Keratinocyte (primary cell): ENCODE measurements at regions not wholly inside any gene's neighbourhood (a gene's known extent, or its start where the extent isn't known, plus 50 kb on each side); places are given as distances from the start of the nearest gene placed in this dataset.
"Not testable (repeated sequence)": the region's sequence is repeated elsewhere in the genome, so short reads cannot be mapped to it uniquely, and the experiment has no call there.

Experiments
- DNase-seq: peaks from one replicate; pipeline ENCODE4 v3.0.0-alpha.2; 2011; ENCODE audit warnings: low read depth, missing footprints, low spot score
- FAIRE-seq: peaks from 2 replicates; lab custom pipeline; 2011; peaks lifted over from hg19 to GRCh38; lab: Jason Lieb, UNC
- H2AFZ ChIP-seq: 2 replicates; pipeline ENCODE4 v1.6.0; 2012; ENCODE audit warnings: low read length, control low read depth, inconsistent platforms; ENCODE audit not compliant: control insufficient read depth
- H3K27ac ChIP-seq: 2 replicates; pipeline ENCODE4 v1.5.1; 2011; ENCODE audit warnings: low read length; ENCODE audit not compliant: control insufficient read depth, insufficient read depth
- H3K27me3 ChIP-seq: 3 replicates; pipeline ENCODE4 v1.6.0; 2011; ENCODE audit warnings: low read length; ENCODE audit not compliant: control insufficient read depth, insufficient read depth; ENCODE audit errors: extremely low read depth
- H3K36me3 ChIP-seq, 2 experiments: 2 replicates in 1 of 2; 3 replicates in 1 of 2; pipeline ENCODE4 v1.5.1; 2011; ENCODE audit warnings: low read length in 2 of 2, mild to moderate bottlenecking in 1 of 2; ENCODE audit not compliant: control insufficient read depth in 2 of 2, insufficient read depth in 2 of 2; ENCODE audit errors: extremely low read depth in 1 of 2
- H3K4me1 ChIP-seq: 3 replicates; pipeline ENCODE4 v1.5.1; 2011; ENCODE audit warnings: low read length; ENCODE audit not compliant: control insufficient read depth, insufficient read depth; ENCODE audit errors: extremely low read depth
- H3K4me2 ChIP-seq: 3 replicates; pipeline ENCODE4 v1.6.0; 2011; ENCODE audit warnings: low read depth, low read length; ENCODE audit not compliant: control insufficient read depth, insufficient read depth; ENCODE audit errors: extremely low read depth
- H3K4me3 ChIP-seq, 3 experiments: fragments of 200-600 bp in 1 of 3; sonication (generic) in 1 of 3; 2 replicates in 2 of 3; 3 replicates in 1 of 3; pipeline ENCODE4 v1.5.1; 2011 to 2016; ENCODE audit warnings: low read length in 3 of 3, mild to moderate bottlenecking in 3 of 3, control low read depth in 2 of 3, inconsistent platforms in 1 of 3, low read depth in 1 of 3, mixed read lengths in 1 of 3, mixed run types in 1 of 3, moderate library complexity in 1 of 3; ENCODE audit not compliant: control insufficient read depth in 2 of 3, insufficient read depth in 2 of 3; ENCODE audit errors: extremely low read depth in 1 of 3
- H3K79me2 ChIP-seq: 2 replicates; pipeline ENCODE4 v1.6.0; 2012; ENCODE audit warnings: low read length; ENCODE audit not compliant: control insufficient read depth, insufficient read depth
- H3K9ac ChIP-seq: 3 replicates; pipeline ENCODE4 v1.6.0; 2011; ENCODE audit warnings: low read length; ENCODE audit not compliant: control insufficient read depth, insufficient read depth; ENCODE audit errors: extremely low read depth
- H3K9me1 ChIP-seq: 3 replicates; pipeline ENCODE4 v1.6.0; 2011; ENCODE audit warnings: low read length; ENCODE audit not compliant: control insufficient read depth, insufficient read depth; ENCODE audit errors: extremely low read depth
- H3K9me3 ChIP-seq: 2 replicates; pipeline ENCODE4 v1.5.1; 2012; ENCODE audit warnings: low read depth, low read length; ENCODE audit not compliant: control insufficient read depth
- H4K20me1 ChIP-seq: 3 replicates; pipeline ENCODE4 v1.6.0; 2011; ENCODE audit warnings: low read length; ENCODE audit not compliant: control insufficient read depth, insufficient read depth; ENCODE audit errors: extremely low read depth
- CTCF ChIP-seq, 3 experiments: IDR thresholded peaks in 1 of 3; conservative IDR thresholded peaks in 1 of 3; optimal IDR thresholded peaks in 1 of 3; 2 replicates in 2 of 3; 3 replicates in 1 of 3; pipeline versions ENCODE3 to v1.5.1; 2011; ENCODE audit warnings: low read length in 3 of 3, mild to moderate bottlenecking in 3 of 3, moderate library complexity in 2 of 3, control low read depth in 1 of 3, inconsistent platforms in 1 of 3; ENCODE audit not compliant: insufficient read depth in 2 of 3; ENCODE audit errors: extremely low read depth in 1 of 3
- EZH2 ChIP-seq: IDR thresholded peaks from one replicate; pipeline ENCODE4 v1.6.1; 2012; ENCODE audit warnings: inconsistent platforms, mild to moderate bottlenecking, low read length, moderate library complexity
- dilution Hi-C: fragments of 300-500 bp; cut with MboI; formaldehyde crosslinking; loops from one replicate; pipeline ENCODE4 v1.7.0; 2020; ENCODE audit warnings: low sequenced_read_pairs; ENCODE audit not compliant: extremely low pct_ligation_motif_present

GRCh38 chr5:91484662-91485061 lies 101.5 kb upstream of the ARRDC3 start:
- Histone ChIP-seq H3K4me1 (no peaks in the 10 kb centered on the region), H3K4me2 (no peak overlapping the region), H3K4me3 (no peak overlapping the region), H3K36me3 (no peaks in the 10 kb centered on the region), H2AFZ (no peak overlapping the region), H4K20me1 (no peaks in the 10 kb centered on the region), H3K9me3 (no peaks in the 10 kb centered on the region), H3K9me1 (no peaks in the 10 kb centered on the region), H3K79me2 (no peaks in the 10 kb centered on the region), H3K9ac (no peak overlapping the region), H3K27me3 (no peaks in the 10 kb centered on the region), H3K27ac (no peak overlapping the region)
- DNase-seq (no peak), FAIRE-seq (no peak)
- TF ChIP-seq EZH2 (no peak), CTCF (optimal IDR thresholded peaks at IDR 0.05 in 1 of 3, IDR thresholded peaks at IDR 0.05 in 1 of 3, conservative IDR thresholded peaks at IDR 0.05 in 1 of 3; ENCODE audit: extremely low read depth in 1 of 3, insufficient read depth in 2 of 3, low read length in 3 of 3) (no peak)
- dilution Hi-C loops = no loop called here

- H3K36me3 ChIP-seq, H3K79me2 ChIP-seq, H3K9ac ChIP-seq, H3K4me3 ChIP-seq, H3K27me3 ChIP-seq, FAIRE-seq, H3K9me3 ChIP-seq, H3K4me2 ChIP-seq, H3K27ac ChIP-seq, H4K20me1 ChIP-seq, H2AFZ ChIP-seq, DNase-seq, H3K4me1 ChIP-seq, dilution Hi-C loops, H3K9me1 ChIP-seq: not testable (repeated sequence)
Observed at GRCh38 chr5:91479376-91479775, 96.3 kb upstream of the ARRDC3 start.

GRCh38 chr5:91478096-91478495 lies 95.0 kb upstream of the ARRDC3 start:
- H3K27ac ChIP-seq = no peak overlapping the region
- no peaks in the 10 kb centered on the region for H4K20me1 ChIP-seq
- H3K4me3 ChIP-seq = no peak overlapping the region
- no peaks in the 10 kb centered on the region for H3K27me3 ChIP-seq
- FAIRE-seq (no peak), DNase-seq (no peak)
- dilution Hi-C loops = no loop called here
- H3K9me1 ChIP-seq = no peaks in the 10 kb centered on the region
- TF ChIP-seq EZH2 (no peak), CTCF (optimal IDR thresholded peaks at IDR 0.05 in 1 of 3, IDR thresholded peaks at IDR 0.05 in 1 of 3, conservative IDR thresholded peaks at IDR 0.05 in 1 of 3; ENCODE audit: extremely low read depth in 1 of 3, insufficient read depth in 2 of 3, low read length in 3 of 3) (no peak)
- no peaks in the 10 kb centered on the region for H3K79me2 ChIP-seq
- H3K4me2 ChIP-seq = no peak overlapping the region
- no peaks in the 10 kb centered on the region for H3K36me3 ChIP-seq
- H3K9ac ChIP-seq = no peak overlapping the region
- H2AFZ ChIP-seq = no peak overlapping the region
- no peaks in the 10 kb centered on the region for H3K9me3 ChIP-seq
- no peaks in the 10 kb centered on the region for H3K4me1 ChIP-seq
